GM12874 (cell line): ENCODE measurements at regions not wholly inside any gene's neighbourhood (a gene's known extent, or its start where the extent isn't known, plus 50 kb on each side); places are given as distances from the start of the nearest gene placed in this dataset.

Source experiments
- CTCF ChIP-seq: IDR thresholded peaks from 2 replicates; pipeline ENCODE4 v1.5.1; 2011; ENCODE audit warnings: low read depth, mild to moderate bottlenecking, control low read depth, low read length, moderate library complexity; ENCODE audit not compliant: insufficient read depth

- TF ChIP-seq CTCF: no peak
These were observed 76.7 kb upstream of the SATB1 start for GRCh38 chr3:18501679-18502343.

- no peak for TF ChIP-seq CTCF
These were observed 75.2 kb upstream of the SATB1 start for GRCh38 chr3:18500322-18500721.

- TF ChIP-seq CTCF: no peak
These were observed 74.2 kb upstream of the SATB1 start for GRCh38 chr3:18499301-18499700.

- TF ChIP-seq CTCF: no peak
These were observed 69.1 kb upstream of the SATB1 start for GRCh38 chr3:18494251-18494650.

GRCh38 chr3:18489939-18490338 is 64.8 kb upstream of the SATB1 start:
- TF ChIP-seq CTCF: no peak

- TF ChIP-seq CTCF: no peak
These were observed 58.1 kb upstream of the SATB1 start for GRCh38 chr3:18483226-18483625.

GRCh38 chr3:18481946-18482548 is 56.9 kb upstream of the SATB1 start:
- no peak for TF ChIP-seq CTCF

- no peak for TF ChIP-seq CTCF
These were observed 52.5 kb upstream of the SATB1 start for GRCh38 chr3:18477620-18478019.
